Psoas muscle (tissue), 7 donors: ENCODE measurements at regions not wholly inside any gene's neighbourhood (a gene's known extent, or its start where the extent isn't known, plus 50 kb on each side); places are given as distances from the start of the nearest gene placed in this dataset.

Experiments
- ATAC-seq, 4 donors: fragments of 200-7000 bp; cut with Tn5 transposase; one replicate each; pipeline ENCODE4 v1.9.1; 2020; ENCODE audit warnings: moderate library complexity in 3 of 4, mild to moderate bottlenecking in 2 of 4
- DNase-seq, 2 donors: peaks; one replicate each; pipeline ENCODE4 v3.0.0-alpha.2; 2020
- H3K27ac ChIP-seq: fragments of 200-600 bp; one replicate; pipeline ENCODE4 v1.8.0; 2022
- H3K27me3 ChIP-seq, 3 donors: fragments of 200-600 bp in 1 of 3; one replicate each; pipeline versions ENCODE4 v1.6.1 to v1.8.0; 2013 to 2022; ENCODE audit warnings: low read length in 2 of 3, mild to moderate bottlenecking in 2 of 3, moderate library complexity in 1 of 3; ENCODE audit not compliant: insufficient read depth in 3 of 3
- H3K36me3 ChIP-seq, 2 donors: fragments of 200-600 bp in 1 of 2; one replicate each; pipeline versions ENCODE4 v1.6.1 to v1.8.0; 2013 to 2022; ENCODE audit warnings: low read depth in 1 of 2, mild to moderate bottlenecking in 1 of 2, moderate library complexity in 1 of 2; ENCODE audit not compliant: insufficient read depth in 1 of 2
- H3K4me1 ChIP-seq: fragments of 200-600 bp; one replicate; pipeline ENCODE4 v1.8.0; 2022
- H3K4me3 ChIP-seq: fragments of 200-600 bp; one replicate; pipeline ENCODE4 v1.8.0; 2022; ENCODE audit warnings: mild to moderate bottlenecking
- H3K9me3 ChIP-seq: fragments of 200-600 bp; one replicate; pipeline ENCODE4 v1.8.0; 2022
- CTCF ChIP-seq: fragments of 200-600 bp; IDR thresholded peaks from one replicate; pipeline ENCODE4 v1.8.0; 2022; ENCODE audit warnings: antibody characterized with exemption
- WGBS, 3 donors: extraction: QIAGEN DNeasy Blood & Tissue Kit; methylation state at CpG; one replicate each; pipeline versions ENCODE4 v1.1.6 to v1.1.7; 2013; 5-methylcytosine and 5-hydroxymethylcytosine counted together
- intact Hi-C, 2 donors: fragments of 100-400 bp; cut with DNase I; formaldehyde crosslinking; loops; one replicate each; pipeline versions ENCODE4 v1.11.0 to v1.14.2; 2022
- donor health status: healthy with polysubstance abuse.
- donor health status: DM: no; HTN: no; CAD: no; lungs with moderate emphysema.
- donor health status: Bipolar disorder and iron deficiency.
- donor health status: healthy.
- donor health status: DM: yes; HTN: yes; CAD: no.
- donor health status: DM: no; HTN: no; CAD: no.
- donor health status: DM: yes; HTN: yes; CAD: no.

GRCh38 chr6:150759483-150759882 is 106.0 kb upstream of the MTHFD1L start:
- H3K4me3 ChIP-seq = no peak overlapping the region
- H3K4me1 ChIP-seq = no peaks in the 10 kb centered on the region
- H3K9me3 ChIP-seq = no peaks in the 10 kb centered on the region
- DNase-seq (no peak), ATAC-seq (no peak)
- intact Hi-C loops = no loop called here
- no peak overlapping the region for H3K27ac ChIP-seq
- no peaks in the 10 kb centered on the region for H3K36me3 ChIP-seq
- WGBS, 3 donors = 93 to 98% (median 95%) methylated on average over 4 of the region's 4 CpGs
- no peak for TF ChIP-seq CTCF
- peaks cover 0 to 2% (median 0%) of the 10 kb centered on the region in 3 donors for H3K27me3 ChIP-seq

- ATAC-seq = no peak
- WGBS, 3 donors = 54 to 73% (median 64%) methylated on average over 3 of the region's 3 CpGs
- no peak for TF ChIP-seq CTCF
- Histone ChIP-seq H3K9me3 (no peaks in the 10 kb centered on the region), H3K27me3 (peaks cover 0 to 2% (median 0%) of the 10 kb centered on the region in 3 donors), H3K36me3 (no peaks in the 10 kb centered on the region), H3K27ac (no peak overlapping the region), H3K4me3 (no peak overlapping the region), H3K4me1 (no peaks in the 10 kb centered on the region)
- intact Hi-C loops = no loop called here
- DNase-seq = no peak
Observed at GRCh38 chr6:150761771-150762170, 103.7 kb upstream of the MTHFD1L start.

DNA sequence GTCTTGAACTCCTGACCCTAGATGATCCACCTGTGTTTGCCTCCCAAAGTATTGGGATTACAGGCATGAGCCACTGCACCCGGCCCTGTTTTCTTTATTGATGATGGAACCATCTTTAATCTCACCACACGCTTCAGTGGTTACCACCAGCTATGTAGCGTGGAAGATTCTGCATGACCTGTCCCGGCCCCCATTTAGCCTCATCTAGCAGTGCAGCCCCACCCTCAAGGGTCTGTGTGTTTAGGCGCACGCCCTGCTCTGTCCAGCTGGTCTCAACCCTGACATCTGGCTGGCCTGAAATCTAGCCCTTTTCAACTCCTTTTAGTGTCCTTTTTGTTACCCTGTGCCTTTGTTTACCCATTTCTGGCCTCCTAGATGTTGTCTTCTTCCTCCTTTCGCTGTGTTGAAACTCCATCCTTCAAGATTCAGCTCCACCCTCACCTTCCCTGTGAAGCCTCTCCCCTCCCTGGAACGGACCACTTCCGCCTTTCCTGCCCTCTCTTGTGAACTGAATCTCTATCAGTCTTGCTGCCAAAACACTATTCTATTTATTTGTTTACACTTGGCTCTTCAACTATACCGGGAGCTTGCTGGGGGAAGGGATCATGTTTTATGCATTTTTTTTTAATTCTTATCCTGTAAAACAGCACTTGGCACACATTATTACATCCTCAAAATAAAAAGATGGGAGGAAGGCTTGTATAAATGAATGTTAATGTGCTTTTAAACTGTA is 101.0 kb upstream of the MTHFD1L start:
- no peak overlapping the region for H3K4me3 ChIP-seq
- ATAC-seq (no peak), DNase-seq (no peak)
- H3K27ac ChIP-seq = no peak overlapping the region
- H3K4me1 ChIP-seq = peaks cover 3% of the 10 kb centered on the region
- TF ChIP-seq CTCF = no peak
- peaks cover 0 to 2% (median 0%) of the 10 kb centered on the region in 3 donors for H3K27me3 ChIP-seq
- H3K36me3 ChIP-seq = peaks cover 0 to 3% of the 10 kb centered on the region in 2 donors
- WGBS, 3 donors = 78 to 86% (median 83%) methylated on average over 10 of the region's 10 CpGs
- H3K9me3 ChIP-seq = no peaks in the 10 kb centered on the region
- intact Hi-C loops = no loop called here

GRCh38 chr6:150765067-150765764 is 100.3 kb upstream of the MTHFD1L start:
- peaks cover 3% of the 10 kb centered on the region for H3K4me1 ChIP-seq
- H3K9me3 ChIP-seq = no peaks in the 10 kb centered on the region
- DNase-seq (no peak), ATAC-seq (no peak)
- H3K4me3 ChIP-seq = no peak overlapping the region
- H3K27me3 ChIP-seq = peaks cover 0 to 2% (median 0%) of the 10 kb centered on the region in 3 donors
- no peak overlapping the region for H3K27ac ChIP-seq
- H3K36me3 ChIP-seq = peaks cover 0 to 4% of the 10 kb centered on the region in 2 donors
- intact Hi-C loops = no loop called here
- no peak for TF ChIP-seq CTCF
- 74 to 81% (median 80%) methylated on average over 10 of the region's 10 CpGs for WGBS, 3 donors
